HG02678 (cell line): ENCODE measurements at regions not wholly inside any gene's neighbourhood (a gene's known extent, or its start where the extent isn't known, plus 50 kb on each side); places are given as distances from the start of the nearest gene placed in this dataset.
"Not testable (repeated sequence)": the region's sequence is repeated elsewhere in the genome, so short reads cannot be mapped to it uniquely, and the experiment has no call there.

ENCODE experiments used
- ATAC-seq: cut with Tn5 transposase; IDR thresholded peaks from one replicate; pipeline ENCODE4 v1.9.1; 2021; ENCODE audit warnings: mild to moderate bottlenecking, moderate library complexity; ENCODE audit not compliant: unreplicated experiment

DNA sequence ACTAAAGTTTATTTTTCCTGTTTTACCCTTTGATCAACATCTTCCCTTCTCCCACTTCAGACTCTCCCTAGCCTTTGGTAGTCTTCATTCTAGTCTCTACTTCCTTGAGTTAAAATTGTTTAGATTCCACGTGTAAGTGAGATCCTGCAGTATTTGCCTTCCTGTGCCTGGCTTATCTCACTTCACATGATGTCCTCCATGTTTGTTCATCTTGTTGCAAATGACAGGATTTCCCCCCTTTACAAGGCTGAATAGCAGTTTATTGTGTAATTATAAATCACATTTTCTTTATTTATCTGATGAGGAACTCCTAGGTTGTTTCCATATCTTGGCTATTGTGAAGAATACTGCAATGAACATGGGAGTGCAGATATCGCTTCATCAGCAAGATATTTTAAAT is 461.7 kb downstream of the CHSY3 start:
- ATAC-seq = no peak

- no peak for ATAC-seq
These were observed 445.9 kb downstream of the CHSY3 start for GRCh38 chr5:130350131-130350530.

GRCh38 chr5:130337179-130337888 is 433.1 kb downstream of the CHSY3 start:
- ATAC-seq = no peak

DNA sequence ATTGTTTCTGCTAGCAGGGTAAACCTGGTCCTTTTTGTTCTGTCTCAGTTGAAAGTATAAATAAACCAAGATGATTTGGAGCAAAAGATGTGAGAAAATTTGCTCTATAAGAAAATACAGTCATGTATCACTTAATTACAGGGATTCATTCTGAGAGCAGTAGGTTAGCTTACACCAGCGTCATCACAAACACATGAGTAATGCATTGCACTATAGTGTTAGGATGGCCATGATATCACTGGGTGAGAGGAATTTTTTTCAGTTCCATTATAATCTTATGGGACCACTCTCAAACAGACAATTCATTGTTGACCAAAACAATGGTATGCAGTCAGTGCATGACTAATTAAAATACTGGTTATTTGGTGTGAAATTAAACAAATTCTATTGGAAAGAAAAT is 430.9 kb downstream of the CHSY3 start:
- no peak for ATAC-seq

- no peak for ATAC-seq
These were observed 428.8 kb downstream of the CHSY3 start for GRCh38 chr5:130333089-130333488.

GRCh38 chr5:130331332-130331731 is 427.1 kb downstream of the CHSY3 start:
- no peak for ATAC-seq

- ATAC-seq = no peak
These were observed 420.8 kb downstream of the CHSY3 start for GRCh38 chr5:130324953-130325671.

DNA sequence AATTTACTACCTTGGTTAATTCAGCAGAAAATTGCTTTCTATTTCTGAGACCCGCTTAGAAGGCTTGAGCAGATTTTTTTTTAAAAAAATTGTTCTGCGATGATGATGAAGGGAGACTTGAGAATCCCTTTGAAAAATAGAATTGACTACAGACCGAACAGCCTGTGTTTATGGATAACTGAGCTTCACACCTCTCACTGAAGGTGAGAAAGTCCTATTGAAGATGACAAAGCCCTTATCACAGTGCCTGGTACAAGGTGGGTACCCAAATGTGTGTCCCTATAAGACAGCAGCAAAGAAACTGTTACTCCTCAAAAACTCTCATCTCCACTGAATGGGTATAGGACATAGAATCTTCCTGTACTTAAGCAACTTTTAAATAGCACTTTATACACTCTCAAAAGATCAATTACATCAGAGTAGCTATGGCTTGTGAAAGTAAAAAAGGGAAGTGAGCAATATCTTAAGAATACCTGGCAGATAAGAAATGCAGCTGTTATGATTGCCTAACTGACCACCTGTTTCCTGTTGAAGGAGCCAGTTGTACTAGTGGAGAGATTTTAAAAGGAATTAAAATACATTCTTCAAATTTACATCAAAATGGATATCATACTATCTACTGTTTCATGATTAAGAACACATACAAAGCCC is 419.7 kb downstream of the CHSY3 start:
- ATAC-seq = peak; percentile 100

DNA sequence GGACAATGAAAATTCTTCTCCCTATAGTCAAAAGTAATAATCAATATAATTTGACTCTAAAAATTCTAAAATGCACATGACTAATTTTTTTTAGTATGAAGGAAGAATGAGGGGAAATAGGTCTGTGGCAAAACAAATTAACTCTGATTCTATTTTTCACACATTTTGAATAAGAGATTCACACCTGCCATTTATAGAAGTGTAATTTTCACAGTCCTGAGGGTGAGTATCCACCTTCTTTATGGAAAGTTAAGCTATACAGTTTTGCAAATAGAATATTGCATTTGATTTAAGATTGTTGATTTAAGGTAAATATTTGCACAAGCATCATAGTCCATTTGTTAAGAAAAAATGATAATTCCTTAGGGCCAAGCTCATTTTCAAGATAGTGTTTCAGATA is 417.7 kb downstream of the CHSY3 start:
- ATAC-seq = no peak

DNA sequence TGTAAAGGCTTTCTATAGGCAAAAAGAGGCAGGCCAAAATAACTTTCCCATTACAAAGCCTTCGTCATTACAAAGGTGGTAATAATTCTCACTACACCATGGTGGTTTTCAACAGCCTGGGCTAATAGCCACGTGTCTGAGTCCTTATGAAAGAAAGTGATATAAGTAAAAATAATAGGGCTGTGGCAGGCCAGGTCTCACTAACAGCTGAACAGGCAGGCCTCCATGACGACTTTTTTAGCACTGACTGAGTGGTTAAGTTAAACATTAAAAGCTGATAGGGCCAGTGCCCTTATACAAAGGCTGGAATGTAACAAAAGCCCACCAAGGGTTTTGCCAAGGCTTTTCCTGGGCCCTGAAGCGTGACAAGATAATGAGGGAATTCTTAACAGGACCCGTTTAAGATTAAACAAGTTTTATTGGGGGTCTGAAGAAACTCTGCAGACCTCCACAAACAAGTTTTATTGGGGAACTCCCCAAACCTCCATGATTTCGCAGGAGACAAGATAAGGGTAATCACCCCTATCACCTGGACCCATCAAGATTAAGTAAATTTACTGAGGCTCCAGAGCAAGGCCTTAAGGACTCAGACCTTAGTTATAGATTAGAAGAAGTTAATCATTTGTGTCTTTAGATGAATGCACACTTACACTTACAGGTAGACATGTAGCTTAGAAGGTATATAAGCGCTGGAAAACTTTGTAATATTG is 412.9 kb downstream of the CHSY3 start:
- ATAC-seq = peak; percentile 89

DNA sequence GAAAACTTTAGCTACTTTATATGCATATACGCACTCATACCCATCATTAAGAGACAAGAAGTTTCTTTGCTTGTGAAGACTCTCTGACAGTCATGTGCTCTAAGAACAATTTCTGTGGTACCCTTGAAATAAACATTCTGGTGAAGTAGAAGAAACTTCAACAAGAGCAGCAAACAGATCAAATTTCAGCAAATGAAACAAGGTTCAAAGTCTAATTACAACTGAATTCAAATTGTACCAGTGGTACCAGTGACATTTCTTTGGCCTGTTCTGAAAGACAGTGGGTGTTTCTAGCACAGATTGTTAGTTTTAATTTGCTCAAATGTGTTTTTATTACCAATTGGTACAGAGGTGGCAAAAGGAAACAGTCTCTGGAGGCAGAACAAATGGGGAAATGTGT is 391.0 kb downstream of the CHSY3 start:
- no peak for ATAC-seq

GRCh38 chr5:130294798-130295197 is 390.5 kb downstream of the CHSY3 start:
- not testable (repeated sequence) for ATAC-seq

GRCh38 chr5:130290219-130290618 is 386.0 kb downstream of the CHSY3 start:
- no peak for ATAC-seq

- no peak for ATAC-seq
These were observed 385.1 kb downstream of the CHSY3 start for GRCh38 chr5:130289132-130290088.

- ATAC-seq = no peak
These were observed 383.2 kb downstream of the CHSY3 start for GRCh38 chr5:130287438-130287837.

DNA sequence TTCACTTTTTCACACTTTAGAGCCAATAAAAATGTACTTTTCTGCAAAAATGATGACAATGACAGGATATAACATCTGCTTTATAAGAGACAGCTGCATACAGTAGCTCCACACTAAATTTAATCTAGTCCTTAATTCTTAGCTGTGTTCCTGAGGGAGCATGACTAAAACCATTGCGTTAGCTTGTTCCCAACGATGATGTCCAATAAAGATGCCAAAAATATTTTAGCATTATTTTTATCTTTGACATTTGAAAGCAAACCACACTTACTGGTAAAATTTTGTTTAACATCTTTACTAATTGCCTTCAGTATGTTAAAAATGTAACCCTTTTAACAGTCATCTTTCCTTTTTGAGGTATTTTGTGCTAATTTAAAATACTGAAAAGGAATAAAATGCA is 382.7 kb downstream of the CHSY3 start:
- no peak for ATAC-seq

- no peak for ATAC-seq
These were observed 377.8 kb downstream of the CHSY3 start for GRCh38 chr5:130282049-130282448.

DNA sequence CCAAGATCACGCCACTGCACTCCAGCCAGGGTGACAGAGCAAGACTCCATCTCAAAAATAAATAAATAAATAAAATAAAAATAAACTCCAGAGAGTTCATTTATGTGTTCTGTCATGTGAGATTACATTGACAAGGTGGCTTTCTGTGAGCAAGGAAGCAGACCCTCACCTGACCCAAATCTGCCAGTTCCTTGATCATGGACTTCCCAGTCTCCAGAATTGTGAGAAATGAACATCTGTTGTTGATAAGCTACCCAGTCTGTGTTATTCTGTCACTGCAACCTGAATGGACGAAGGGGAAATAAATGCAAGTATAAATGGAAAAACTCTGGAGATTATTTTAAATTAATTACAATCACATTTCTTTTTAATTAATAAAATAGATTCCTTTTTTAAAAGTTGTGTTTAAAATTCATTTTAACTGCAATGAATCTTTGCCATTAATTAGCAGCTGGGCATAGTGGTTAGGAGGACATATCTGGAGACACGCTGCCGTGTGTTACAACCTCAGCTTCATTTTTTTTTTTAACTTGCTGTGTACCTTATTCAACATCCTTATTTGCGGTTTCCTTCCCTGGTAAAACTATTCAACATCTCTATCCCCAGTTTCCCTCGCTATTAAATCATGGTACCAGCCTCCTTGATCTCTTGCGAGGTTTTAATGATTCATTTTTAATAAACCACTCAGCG is 376.4 kb downstream of the CHSY3 start:
- no peak for ATAC-seq

DNA sequence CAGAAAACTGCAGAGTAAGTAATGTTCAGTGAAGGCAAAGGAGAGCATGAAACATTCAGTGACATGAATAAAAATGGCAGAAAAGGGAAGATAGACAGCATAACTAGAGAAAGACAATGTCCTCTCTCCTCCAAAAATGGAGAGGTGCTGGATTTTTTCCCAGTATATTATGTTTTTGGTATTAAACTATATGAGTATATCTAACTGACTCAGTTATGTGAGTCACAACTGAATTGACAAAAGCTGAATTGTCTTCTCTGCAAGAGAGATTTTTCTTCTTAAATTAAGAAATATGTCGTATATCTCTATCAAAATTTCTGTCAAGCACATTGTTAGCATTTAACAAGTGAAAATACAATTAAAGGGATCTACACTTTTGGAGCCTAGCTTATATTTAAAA is 375.1 kb downstream of the CHSY3 start:
- no peak for ATAC-seq

DNA sequence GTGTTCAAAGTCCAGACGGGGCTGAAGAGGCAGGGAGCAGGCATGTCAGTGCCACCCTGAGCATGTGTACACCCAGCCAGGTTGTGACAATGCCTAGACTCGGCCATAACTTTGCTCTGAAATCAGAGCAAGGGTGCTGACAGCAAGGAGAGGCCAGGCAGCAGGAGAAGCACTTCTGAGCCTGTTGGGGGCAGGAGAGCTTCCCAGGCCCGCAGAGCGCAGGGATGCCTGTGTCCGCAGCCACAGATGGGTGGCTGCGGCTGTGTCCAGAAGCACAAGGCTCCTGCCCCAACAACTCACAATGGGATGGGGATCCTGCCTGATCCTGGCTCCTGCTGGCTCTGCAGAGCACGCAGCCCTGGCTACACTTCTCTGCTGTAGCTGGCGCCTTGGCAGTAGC is 373.9 kb downstream of the CHSY3 start:
- no peak for ATAC-seq
